Ascending aorta (tissue), 2 donors: ENCODE measurements at regions not wholly inside any gene's neighbourhood (a gene's known extent, or its start where the extent isn't known, plus 50 kb on each side); places are given as distances from the start of the nearest gene placed in this dataset.

ENCODE experiments used
- DNase-seq, 2 donors: peaks; one replicate each; pipeline ENCODE4 v3.0.0-alpha.2; 2019; ENCODE audit warnings: low spot score in 2 of 2
- H3K27ac ChIP-seq, 2 donors: fragments of 200-600 bp; sonication (generic); one replicate each; pipeline ENCODE4 v1.5.1; 2016 to 2017; ENCODE audit warnings: mild to moderate bottlenecking in 1 of 2
- H3K27me3 ChIP-seq: fragments of 200-600 bp; sonication (generic); one replicate; pipeline ENCODE4 v1.5.1; 2017
- H3K36me3 ChIP-seq, 2 donors: fragments of 200-600 bp; sonication (generic); one replicate each; pipeline ENCODE4 v1.5.1; 2016
- H3K4me1 ChIP-seq, 2 donors: fragments of 200-600 bp; sonication (generic); one replicate each; pipeline ENCODE4 v1.5.1; 2016 to 2017; ENCODE audit warnings: mild to moderate bottlenecking in 1 of 2
- H3K4me3 ChIP-seq, 2 donors: fragments of 200-600 bp; sonication (generic); one replicate each; pipeline ENCODE4 v1.5.1; 2016 to 2017; ENCODE audit warnings: mild to moderate bottlenecking in 1 of 2
- H3K9me3 ChIP-seq, 2 donors: fragments of 200-600 bp; sonication (generic); one replicate each; pipeline ENCODE4 v1.5.1; 2016
- CTCF ChIP-seq, 3 experiments: fragments of 200-600 bp in 2 of 3; fragments of 450-650 bp in 1 of 3; sonication (generic) in 2 of 3; IDR thresholded peaks; one replicate each; pipeline ENCODE4 v1.5.1; 2016 to 2019; ENCODE audit warnings: antibody characterized with exemption in 3 of 3, mild to moderate bottlenecking in 1 of 3, moderate library complexity in 1 of 3
- intact Hi-C: fragments of 100-400 bp; cut with DNase I; formaldehyde crosslinking; loops from one replicate; pipeline ENCODE4 v1.15.1; 2023

- Histone ChIP-seq H3K9me3 (no peaks in the 10 kb centered on the region), H3K27ac (no peak overlapping the region), H3K27me3 (no peaks in the 10 kb centered on the region), H3K36me3 (no peaks in the 10 kb centered on the region), H3K4me3 (no peak overlapping the region), H3K4me1 (no peaks in the 10 kb centered on the region)
- TF ChIP-seq CTCF (IDR thresholded peaks at IDR 0.05) = no peak
- no peak for DNase-seq
- intact Hi-C loops = no loop called here
Observed at GRCh38 chr14:101442451-101442850, 118.8 kb upstream of the DIO3 start.

GRCh38 chr14:101444116-101444515, 117.2 kb upstream of the DIO3 start:
- Histone ChIP-seq H3K9me3 (no peaks in the 10 kb centered on the region), H3K27ac (no peak overlapping the region), H3K4me1 (no peaks in the 10 kb centered on the region), H3K36me3 (no peaks in the 10 kb centered on the region), H3K4me3 (no peak overlapping the region), H3K27me3 (no peaks in the 10 kb centered on the region)
- DNase-seq = no peak
- intact Hi-C loops = no loop called here
- no peak for TF ChIP-seq CTCF (IDR thresholded peaks at IDR 0.05)

DNA sequence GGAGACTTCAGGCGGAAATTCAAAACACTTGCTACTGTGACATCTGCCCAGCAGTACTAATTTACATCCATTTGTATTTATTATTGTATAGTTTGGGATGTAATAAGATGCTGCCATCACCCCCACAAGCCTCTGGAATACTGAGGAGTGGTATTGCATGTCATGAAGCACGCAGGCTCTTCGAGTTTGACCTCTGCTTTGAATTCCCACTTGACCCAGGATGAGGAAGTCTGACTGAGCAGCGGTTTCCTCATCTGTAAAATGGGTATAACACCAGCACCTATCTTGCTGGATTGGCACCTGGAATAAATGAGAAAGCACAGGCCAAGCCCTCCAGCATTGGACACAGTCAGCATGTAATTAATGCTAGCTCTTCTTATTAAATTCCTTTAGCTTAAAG, 116.0 kb upstream of the DIO3 start:
- Histone ChIP-seq H3K36me3 (no peaks in the 10 kb centered on the region), H3K9me3 (no peaks in the 10 kb centered on the region), H3K27ac (no peak overlapping the region), H3K4me1 (no peaks in the 10 kb centered on the region), H3K27me3 (no peaks in the 10 kb centered on the region), H3K4me3 (no peak overlapping the region)
- intact Hi-C loops = no loop called here
- no peak for TF ChIP-seq CTCF (IDR thresholded peaks at IDR 0.05)
- DNase-seq = no peak

GRCh38 chr14:101446387-101446969, 114.8 kb upstream of the DIO3 start:
- intact Hi-C loops = no loop called here

GRCh38 chr14:101449114-101449513, 112.2 kb upstream of the DIO3 start:
- intact Hi-C loops = no loop called here
- TF ChIP-seq CTCF (IDR thresholded peaks at IDR 0.05) = no peak
- no peaks in the 10 kb centered on the region for H3K36me3 ChIP-seq
- no peak overlapping the region for H3K27ac ChIP-seq
- no peaks in the 10 kb centered on the region for H3K4me1 ChIP-seq
- DNase-seq = no peak
- no peak overlapping the region for H3K4me3 ChIP-seq
- no peaks in the 10 kb centered on the region for H3K9me3 ChIP-seq
- H3K27me3 ChIP-seq = no peaks in the 10 kb centered on the region

More at GRCh38 chr14:101446387-101446969, 114.8 kb upstream of the DIO3 start:
- Histone ChIP-seq H3K4me1 (no peaks in the 10 kb centered on the region), H3K4me3 (no peak overlapping the region), H3K36me3 (no peaks in the 10 kb centered on the region), H3K9me3 (no peaks in the 10 kb centered on the region), H3K27me3 (no peaks in the 10 kb centered on the region), H3K27ac (no peak overlapping the region)
- no peak for DNase-seq
- TF ChIP-seq CTCF (IDR thresholded peaks at IDR 0.05) = no peak

- TF ChIP-seq CTCF (IDR thresholded peaks at IDR 0.05) = no peak
- Histone ChIP-seq H3K4me3 (no peak overlapping the region), H3K27ac (no peak overlapping the region), H3K27me3 (no peaks in the 10 kb centered on the region), H3K4me1 (no peaks in the 10 kb centered on the region), H3K9me3 (no peaks in the 10 kb centered on the region), H3K36me3 (no peaks in the 10 kb centered on the region)
- no peak for DNase-seq
- intact Hi-C loops = no loop called here
Observed at GRCh38 chr14:101451166-101451565, 110.1 kb upstream of the DIO3 start.
